HG03521 (cell line): ENCODE measurements at regions not wholly inside any gene's neighbourhood (a gene's known extent, or its start where the extent isn't known, plus 50 kb on each side); places are given as distances from the start of the nearest gene placed in this dataset.

ENCODE experiments used
- ATAC-seq: cut with Tn5 transposase; IDR thresholded peaks from one replicate; pipeline ENCODE4 v1.9.1; 2021; ENCODE audit warnings: mild to moderate bottlenecking, moderate library complexity; ENCODE audit not compliant: unreplicated experiment

DNA sequence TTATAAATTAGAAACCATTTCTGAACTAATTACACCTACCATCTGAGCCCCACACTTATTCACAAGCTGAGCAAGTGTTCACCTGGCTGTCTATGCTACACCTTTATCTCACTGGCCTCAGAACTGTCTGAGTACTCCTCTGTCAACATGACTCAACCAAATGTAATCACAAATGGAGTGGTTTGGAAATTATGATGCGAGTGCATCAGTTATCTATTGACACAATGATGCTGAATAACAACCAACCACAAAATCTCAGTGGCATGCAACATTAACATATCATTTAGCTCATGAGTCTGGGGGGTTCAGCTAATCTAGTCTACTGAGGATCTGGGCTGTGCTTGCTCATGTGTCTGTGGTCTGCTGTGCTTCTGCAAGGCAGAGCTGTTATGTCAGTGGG is 184.2 kb upstream of the NXPH2 start:
- no peak for ATAC-seq

DNA sequence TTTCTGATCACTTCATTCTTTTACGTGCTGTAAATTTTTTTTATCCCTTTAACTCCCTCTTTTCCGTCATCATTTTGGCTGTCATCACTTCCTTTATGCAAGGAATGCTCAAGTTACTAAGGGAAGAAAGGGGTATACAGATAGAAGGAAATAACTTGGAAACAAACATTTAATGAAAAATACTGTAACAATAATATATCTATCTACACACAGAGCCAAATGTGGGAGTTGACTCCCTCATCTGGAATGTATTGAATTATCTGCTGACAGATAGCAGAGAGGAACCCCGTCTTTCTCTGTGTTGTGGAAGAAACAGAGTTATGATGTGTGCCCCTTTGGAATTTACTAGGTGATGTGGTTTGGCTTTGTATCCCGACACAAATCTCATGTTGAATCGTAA is 182.5 kb upstream of the NXPH2 start:
- no peak for ATAC-seq

DNA sequence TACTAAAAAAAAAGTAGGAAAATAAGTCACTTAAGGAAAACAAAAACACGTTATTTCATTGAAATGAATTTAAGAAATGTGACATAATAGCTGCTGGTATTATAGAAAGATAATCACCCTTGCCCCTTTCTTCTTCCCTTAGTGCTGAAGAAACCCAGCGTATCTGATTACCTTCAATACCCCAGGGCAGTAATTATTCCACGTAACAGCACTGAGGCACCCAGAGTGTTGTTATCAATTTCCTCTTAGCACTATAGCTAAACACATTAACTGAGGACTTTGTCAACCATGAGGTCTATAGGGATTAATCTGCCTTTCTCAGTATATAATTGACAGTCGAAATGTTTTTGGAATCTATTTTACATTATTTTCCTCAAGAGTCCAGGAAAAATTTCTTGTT is 180.0 kb upstream of the NXPH2 start:
- ATAC-seq: no peak

DNA sequence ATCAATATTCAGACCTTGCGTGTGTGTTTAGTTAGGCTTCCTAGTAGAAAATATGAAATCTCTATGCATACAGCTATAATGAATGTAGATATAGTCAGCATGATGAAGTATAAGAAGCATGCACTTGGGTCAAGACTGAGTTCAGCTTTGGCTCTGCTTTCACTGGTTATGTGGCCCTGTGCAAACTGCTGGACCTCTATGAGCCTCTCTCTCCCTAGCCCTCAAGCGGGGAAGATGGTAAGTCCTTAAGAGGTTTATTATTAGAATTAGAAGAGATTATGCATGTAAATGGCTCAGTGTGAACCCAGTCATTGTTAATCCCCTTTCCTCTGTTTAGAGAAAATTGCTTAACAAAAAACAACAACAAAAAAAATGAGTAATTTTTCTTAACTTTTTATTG is 178.8 kb upstream of the NXPH2 start:
- no peak for ATAC-seq

DNA sequence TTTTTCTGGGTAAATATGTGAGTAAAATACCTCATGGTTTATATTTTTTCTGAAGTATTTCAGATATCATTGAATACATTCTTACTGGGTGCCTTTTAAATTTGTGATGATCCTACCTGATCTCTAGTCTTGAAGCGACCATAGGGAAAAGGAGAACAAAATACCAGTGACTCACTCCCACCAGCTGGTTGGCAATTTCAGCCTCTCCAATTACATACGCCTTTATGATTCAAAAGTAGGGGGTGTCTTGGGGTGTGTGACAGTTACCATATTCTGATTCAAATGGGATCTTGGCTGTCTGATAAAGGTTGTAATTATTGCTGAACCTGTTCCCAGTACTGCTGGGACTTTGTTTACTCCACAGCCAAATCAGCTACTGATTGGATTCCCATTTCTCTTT is 175.9 kb upstream of the NXPH2 start:
- ATAC-seq: no peak

DNA sequence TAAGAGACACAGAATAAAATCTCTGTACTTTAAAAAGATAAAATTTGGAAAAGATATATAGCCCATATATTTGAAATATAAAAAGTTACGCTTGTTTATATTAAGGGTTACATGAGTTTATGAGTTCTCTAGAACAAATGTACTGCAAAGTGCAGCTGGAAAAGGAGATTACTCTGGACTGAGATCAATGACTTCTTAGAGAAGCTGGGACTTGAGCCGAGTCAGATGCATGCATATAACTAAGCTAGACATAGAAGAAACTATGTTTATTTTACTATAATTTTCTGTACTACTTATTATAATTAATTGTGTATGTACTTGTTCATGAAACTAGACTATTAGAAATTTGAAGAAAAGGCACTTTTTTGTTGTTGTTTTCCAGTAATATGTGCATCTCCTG is 170.3 kb upstream of the NXPH2 start:
- ATAC-seq: no peak

DNA sequence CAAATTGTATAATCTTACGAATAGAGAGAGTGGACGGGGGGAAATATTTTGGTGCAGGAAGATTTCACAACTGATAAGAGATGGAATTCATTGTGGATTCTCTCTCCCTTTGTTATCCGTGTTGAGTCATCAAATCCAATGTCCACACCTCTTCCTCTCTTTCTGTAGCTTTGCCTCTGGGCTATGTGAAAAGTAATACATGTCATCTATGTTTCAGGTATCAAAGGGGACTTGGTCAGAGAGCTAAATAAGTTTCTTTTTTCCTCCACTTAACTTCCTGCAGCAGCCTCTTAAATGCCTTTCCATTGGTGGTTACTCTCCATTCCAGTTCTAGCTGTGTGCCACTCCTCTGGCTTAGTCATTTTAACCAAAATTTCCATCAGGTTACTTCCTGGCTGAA is 169.3 kb upstream of the NXPH2 start:
- ATAC-seq: no peak

DNA sequence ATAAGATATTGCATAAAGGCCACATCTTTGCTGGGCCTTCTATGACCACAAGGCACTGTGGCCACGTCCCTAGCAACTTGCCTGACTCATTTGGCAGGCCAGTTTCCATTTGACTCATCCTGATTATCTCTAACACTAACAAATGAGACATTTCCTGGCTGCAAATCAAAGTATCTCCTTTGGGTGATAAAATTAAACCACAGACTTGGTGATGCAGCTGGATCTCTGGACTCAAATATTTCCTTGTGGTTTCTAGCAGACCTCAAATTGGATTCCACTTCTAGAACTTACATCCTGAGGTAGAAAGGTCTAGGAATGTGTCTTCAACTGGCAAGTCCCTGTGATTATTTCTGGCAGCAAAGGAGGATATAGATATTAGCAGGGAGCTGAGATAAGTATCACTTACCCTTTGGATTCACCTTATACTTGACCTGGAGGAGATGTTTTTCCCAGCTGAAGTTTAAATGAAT is 167.9 kb upstream of the NXPH2 start:
- ATAC-seq: no peak

DNA sequence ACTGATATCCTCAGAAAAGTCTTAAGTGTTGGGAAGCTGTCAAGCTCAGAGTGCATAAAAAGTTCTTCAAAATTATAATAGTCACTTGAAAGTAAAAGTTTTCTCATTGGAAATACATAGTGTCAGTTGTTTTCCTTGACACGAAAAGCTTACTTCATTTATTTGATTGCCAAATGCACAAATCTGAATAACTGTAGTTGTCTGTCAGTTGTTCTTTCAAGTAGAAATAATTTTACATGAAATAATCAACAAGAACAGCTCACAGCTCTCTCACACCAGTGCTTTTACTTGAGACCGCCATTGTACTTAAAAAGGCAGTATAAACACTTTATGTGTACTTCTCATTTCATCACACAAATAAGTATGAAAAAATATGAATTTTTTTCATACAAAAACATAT is 163.3 kb upstream of the NXPH2 start:
- no peak for ATAC-seq

DNA sequence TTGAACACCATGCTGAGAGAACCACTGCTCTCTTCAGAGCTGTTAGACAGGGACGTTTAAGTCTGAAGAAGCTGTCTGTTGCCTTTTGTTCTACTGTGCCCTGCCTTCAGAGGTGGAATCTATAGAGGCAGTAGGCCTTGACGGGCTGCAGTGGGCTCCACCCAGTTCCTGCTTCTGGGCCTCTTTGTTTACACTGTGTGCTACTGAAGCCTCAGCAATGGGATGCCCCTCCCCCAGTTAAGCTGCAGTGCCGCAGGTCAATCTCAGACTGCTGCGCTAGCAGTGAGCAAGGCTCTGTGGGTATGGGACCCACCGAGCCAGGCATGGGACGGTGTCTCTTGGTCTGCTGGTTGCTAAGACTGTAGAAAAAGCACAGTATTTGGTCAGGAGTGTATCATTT is 162.3 kb upstream of the NXPH2 start:
- ATAC-seq: no peak

DNA sequence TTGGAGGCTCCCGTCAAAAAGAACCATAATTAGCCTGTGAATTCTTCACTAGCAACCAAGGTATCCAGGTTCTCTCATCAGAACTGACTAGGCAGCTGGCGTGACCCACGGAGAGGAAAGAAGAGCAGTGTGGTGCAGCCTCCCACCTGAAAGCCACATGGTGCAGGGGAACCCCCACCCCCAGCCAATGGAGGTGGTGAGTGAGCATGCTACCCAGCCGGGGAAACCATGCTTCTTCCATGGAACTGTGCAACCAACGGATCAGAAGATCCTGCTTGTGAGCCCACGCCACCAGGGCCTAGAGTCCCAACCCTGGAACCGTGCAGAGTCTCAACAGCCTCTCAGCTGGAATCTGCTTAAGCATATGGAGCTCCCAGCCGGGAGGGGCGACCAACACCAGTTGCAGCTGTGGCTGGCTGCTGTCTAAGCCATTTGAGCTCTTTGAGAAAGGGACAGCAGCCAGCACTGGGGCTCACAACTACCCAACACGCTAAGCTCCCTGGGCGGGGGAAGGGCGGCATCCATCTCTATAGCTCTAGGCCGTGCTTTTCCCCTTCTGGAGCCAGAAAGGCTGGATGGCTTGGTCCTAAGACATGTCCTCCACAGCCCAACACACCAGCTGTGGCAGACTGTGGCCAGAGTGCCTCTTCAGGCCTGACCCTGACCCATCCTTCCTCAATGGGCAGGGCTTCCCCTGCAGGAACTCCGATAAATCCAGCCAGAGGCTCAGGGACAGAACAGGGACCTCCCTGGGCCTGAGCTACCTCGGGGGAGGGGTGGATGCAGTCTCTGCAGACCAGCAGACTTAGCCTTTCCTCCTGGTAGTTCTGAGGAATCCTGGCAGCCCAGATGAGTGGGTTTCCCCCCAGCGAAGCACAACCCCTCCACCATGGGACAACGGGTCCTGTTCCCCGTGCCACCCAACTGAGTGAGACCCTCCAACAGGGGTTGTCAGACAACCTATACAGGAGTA is 151.4 kb upstream of the NXPH2 start:
- no peak for ATAC-seq

DNA sequence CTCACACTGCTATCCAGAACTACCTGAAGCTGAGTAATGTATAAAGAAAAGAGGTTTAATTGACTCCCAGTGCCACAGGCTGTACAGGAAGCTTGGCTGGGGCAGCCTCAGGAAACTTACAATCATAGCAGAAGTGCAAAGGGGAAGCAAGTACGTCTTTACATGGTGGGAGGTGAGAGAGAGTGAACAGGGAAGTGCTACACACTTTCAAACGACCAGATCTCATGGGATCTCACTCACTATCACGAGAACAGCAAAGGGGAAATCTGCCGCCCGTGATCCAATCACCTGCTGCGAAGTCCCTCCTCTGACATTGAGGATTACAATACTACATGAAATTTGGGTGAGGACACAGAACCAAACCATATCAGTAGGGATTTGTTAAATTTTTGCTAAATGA is 150.4 kb upstream of the NXPH2 start:
- no peak for ATAC-seq

DNA sequence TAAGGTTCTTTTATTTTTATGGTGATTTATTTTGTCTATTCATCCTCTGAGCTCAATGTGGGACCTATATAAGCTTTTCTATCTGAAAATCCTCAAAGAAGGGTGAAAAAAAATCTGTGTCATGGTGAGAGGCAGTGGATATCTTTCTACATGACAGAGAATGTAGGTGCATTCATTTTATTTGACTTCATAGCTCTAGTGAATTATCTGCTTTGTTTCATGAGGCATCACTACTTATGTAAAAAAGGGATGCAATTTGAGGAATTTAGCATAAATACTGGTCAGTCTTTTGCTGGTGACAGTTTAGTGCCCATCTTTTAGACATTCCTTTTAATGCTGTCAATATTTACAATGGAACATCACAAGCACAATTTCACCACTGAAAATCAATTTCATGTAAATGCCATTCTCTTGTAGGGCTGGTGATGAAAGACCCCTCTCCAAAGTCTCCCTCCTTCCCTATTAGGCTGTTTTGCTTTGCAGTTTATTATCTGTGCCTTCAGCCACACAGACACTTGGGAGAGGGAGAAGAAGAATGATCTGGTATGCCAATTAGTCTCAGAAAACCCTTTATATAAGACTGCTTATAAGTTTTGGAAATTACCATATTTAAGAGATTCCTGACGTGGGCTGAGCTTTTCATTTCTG is 148.3 kb upstream of the NXPH2 start:
- no peak for ATAC-seq

DNA sequence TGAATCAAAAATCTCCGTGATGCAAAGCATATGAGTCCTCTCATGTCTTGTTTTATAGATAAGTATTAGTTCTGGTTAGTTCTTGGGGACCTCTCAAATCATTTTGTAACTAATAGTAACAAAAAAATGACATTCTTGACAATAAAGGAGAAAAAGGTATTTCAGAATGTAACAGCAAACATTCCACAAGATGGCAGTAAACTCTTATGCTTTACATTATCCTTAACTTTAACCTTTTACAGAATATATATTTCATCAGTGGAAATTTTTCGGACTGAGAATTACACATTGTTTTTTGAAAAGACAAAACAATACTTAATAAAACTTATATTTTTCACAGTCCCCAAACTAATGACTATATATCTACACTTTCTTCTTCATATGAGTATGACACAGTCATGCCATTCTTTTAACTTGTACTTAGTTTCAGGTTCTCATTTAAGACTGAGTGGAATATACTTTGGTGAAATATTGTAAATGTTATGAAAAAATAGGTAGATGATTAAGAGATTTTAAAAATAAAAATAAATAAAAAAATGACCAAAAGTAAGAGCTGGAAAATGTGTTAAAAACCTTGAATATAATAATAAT is 142.9 kb upstream of the NXPH2 start:
- no peak for ATAC-seq

DNA sequence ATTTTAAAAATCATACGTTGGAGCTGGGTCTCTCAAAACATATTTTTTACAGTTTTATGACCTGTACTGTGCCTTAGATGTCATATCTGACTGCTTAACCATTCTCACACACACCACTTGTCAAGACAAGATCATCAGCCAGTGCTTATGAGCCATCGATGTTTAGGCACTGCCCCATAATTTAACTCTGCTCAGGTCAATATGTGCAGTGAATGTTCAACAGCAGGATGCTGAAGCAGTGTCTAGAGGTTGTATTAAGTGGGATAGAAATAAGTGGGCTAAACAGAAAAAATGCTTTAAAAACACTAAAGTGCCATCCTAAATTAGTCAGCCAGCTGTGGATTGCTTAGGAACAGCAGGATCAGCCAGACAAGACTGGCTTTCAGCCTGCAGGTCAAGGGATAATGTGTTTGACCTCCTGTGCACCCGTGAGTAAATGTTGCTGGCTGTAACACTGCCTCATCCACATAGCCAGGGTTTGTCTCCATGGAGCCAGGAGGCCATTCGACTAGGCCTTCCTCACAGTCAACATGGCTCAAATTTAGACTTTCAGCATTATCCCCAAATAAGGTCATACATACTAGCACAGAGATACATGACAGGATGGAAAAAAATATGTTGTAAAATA is 139.0 kb upstream of the NXPH2 start:
- no peak for ATAC-seq

DNA sequence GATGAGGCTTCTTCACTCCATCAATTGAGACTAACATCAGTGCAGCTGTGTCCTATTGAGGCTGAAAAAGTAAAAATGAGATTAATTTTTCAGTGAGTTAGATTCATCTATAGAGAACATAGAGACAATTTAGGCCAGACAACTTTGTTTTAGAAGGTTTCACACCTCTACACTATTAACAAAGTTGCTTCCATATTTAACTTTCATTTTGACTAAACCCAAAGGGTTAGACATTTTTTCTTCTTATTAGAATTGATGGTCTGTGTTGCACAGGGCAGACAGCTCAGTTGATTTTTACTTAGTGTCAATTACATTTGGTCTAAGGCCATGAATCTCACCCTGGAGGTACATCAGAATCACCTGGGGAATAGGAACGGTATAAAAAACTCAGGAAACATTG is 130.2 kb upstream of the NXPH2 start:
- no peak for ATAC-seq

DNA sequence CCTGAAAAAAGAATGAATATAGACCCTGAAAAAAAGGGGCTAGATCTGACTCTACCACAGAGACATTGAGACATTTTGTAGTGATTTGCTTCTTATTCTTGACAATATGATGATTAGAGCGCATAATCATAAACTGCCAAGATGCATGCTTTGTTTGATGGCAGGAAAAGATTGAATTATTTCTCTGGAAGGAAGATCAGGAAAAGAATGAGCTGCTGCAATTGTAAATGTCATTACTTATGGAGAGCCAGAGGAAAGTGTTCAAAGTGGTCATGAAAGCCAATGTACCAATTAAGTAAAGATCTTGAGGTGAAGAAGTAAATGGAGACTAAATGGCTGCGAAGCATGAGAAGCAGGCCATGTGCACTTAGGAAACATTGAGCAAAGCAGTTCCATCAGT is 126.4 kb upstream of the NXPH2 start:
- no peak for ATAC-seq

DNA sequence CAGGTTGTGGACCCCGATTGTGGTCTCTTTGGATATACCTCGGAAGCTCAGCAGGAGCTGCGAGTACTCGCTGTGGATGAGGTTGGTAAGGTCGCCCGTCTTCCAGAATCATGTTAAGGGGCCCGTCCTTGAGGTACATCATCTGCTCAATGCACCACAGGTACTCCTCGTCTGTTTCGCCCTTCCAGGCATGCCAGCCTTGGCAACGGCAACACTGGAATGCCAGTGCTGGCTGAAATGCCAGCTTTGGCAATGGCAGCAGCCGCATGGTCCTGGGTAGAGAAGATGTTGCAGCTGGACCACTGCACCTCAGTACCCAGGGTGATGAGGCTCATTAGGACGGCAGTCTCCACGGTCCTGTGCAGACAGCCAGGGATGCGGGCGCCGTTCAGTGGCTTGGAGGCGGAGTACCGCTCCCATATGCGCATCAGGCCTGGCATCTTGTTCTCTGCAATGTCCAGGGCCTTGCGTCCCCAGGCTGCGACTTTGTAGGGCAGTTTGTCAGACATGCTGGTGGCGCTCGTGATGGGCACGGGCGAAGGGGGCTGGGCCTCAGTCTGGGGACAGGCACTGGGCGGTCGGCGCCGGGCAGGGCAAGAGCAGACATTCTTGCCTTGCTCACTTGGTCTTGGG is 122.2 kb upstream of the NXPH2 start:
- ATAC-seq: no peak

DNA sequence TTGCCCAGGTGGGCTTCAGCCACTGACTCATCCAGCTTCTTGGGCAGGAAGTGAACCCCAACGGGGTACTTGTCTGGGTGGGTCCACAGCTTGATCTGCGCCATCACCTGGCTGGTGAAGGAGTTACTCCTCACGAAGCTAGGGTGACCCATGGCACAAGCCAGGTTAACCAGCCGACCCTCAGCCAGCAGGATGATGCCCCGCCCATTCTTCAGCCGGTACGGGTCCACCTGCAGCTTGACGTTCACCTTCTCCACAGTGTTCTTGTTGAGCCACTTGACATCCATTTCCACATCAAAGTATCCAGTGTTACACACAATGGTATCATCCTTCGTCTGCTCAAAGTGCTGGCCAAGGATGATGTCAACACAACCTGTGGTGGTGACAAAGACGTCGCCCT is 121.3 kb upstream of the NXPH2 start:
- ATAC-seq: no peak

DNA sequence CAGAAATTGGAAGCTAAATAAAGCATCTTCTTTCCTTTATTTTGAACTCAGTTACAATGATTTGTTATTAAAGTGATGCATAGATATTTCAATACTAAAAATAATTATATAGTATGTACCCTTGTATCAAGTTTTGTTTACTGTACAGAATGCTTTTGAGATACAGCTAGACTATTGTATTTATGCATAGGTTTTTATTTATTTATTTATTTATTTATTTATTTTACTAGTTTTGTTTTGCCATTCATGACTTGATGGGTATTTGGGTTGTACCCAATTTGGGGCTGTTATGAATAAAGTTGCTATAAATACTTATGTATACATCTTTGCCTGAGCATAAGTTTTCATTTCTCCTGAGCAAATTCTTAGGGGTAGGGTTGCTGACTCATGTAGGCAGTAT is 118.7 kb upstream of the NXPH2 start:
- no peak for ATAC-seq

DNA sequence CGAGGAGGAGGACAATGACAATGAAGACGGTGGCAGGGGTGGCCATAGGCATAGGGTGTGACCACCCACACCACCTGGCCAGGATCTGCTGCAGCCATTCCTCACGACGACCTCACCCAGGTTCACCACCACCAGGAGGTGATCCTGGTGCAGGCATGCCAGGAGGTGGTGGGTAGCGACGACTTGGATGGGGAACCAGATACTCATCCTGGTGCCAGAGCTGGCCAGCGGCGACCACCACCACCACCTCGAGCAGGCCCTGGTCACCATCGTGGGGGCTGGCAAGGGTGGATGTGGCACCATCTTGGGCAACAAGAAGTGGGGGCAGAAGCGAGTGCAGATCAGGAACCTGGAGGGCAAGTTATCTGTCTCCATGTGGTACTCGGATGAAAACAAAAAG is 117.1 kb upstream of the NXPH2 start:
- ATAC-seq: no peak
